Epithelial cell of esophagus (primary cell): ENCODE measurements at regions not wholly inside any gene's neighbourhood (a gene's known extent, or its start where the extent isn't known, plus 50 kb on each side); places are given as distances from the start of the nearest gene placed in this dataset.
A peak's percentile ranks its signal among the peaks of the same experiment; 100 is the strongest.

Experiments
- DNase-seq: peaks from one replicate; pipeline ENCODE4 v3.0.0; 2010; ENCODE audit warnings: low read depth
- H3K4me3 ChIP-seq: 2 replicates; pipeline ENCODE4 v1.5.1; 2011; ENCODE audit warnings: mild to moderate bottlenecking, low read length, control low read depth
- TF ChIP-seq, protein P1 (sequence below): IDR thresholded peaks from 2 replicates; pipeline ENCODE4 v1.5.1; 2011; ENCODE audit warnings: low read depth, mild to moderate bottlenecking, low read length, control low read depth, inconsistent platforms; ENCODE audit not compliant: insufficient read depth; ENCODE audit errors: missing control alignments

DNA sequence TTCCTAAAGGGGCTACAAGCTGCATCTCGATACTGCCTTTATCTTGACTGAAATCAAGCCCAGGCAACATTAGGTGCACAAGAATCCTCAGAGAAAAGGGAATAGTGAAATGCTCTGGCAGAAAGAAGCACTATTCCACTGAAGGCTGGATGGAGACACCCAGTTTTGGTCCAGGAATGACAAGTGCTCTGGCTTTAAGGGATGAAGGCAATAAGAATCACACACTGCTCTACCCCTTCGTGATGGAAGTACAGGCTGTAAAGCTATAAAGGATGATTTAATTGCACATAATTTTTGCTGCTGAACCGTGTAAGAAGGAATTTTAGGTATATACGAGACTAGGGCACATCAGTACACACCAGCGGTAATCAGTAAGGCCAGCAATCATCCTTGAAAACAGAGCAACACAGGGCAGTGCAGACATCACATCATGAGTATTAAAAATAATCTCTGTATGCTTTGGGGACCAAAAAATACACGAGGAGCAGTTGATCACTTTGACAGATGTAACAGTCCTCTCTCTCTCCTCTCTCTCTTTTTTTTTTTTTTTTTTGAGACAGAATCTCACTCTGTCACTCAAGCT is 414.6 kb upstream of the TBL1XR1 start:
- no peak overlapping the region for H3K4me3 ChIP-seq
- no peak for DNase-seq
- TF ChIP-seq, protein P1, sequence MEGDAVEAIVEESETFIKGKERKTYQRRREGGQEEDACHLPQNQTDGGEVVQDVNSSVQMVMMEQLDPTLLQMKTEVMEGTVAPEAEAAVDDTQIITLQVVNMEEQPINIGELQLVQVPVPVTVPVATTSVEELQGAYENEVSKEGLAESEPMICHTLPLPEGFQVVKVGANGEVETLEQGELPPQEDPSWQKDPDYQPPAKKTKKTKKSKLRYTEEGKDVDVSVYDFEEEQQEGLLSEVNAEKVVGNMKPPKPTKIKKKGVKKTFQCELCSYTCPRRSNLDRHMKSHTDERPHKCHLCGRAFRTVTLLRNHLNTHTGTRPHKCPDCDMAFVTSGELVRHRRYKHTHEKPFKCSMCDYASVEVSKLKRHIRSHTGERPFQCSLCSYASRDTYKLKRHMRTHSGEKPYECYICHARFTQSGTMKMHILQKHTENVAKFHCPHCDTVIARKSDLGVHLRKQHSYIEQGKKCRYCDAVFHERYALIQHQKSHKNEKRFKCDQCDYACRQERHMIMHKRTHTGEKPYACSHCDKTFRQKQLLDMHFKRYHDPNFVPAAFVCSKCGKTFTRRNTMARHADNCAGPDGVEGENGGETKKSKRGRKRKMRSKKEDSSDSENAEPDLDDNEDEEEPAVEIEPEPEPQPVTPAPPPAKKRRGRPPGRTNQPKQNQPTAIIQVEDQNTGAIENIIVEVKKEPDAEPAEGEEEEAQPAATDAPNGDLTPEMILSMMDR = no peak

DNA sequence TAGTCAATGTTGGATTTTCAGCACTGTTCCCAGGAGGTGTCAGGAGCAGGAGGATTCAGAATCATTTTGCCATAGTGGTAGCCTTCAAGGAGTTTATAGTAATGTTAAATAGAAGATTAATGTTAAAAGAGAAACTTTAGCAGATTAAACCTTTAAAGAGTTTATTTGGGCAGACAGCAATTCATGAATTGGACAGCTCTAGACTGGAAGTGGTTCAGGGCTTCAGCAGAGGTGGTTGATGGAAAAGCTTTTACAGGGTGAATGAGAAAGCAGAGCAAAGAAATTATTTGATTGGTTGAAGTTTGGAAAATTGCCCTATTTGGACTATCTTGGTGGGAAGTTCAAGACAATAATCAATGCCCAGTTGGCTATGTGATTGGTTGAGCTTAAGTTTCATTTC is 416.6 kb upstream of the TBL1XR1 start:
- DNase-seq = no peak
- H3K4me3 ChIP-seq = no peak overlapping the region
- TF ChIP-seq, protein P1 = no peak

DNA sequence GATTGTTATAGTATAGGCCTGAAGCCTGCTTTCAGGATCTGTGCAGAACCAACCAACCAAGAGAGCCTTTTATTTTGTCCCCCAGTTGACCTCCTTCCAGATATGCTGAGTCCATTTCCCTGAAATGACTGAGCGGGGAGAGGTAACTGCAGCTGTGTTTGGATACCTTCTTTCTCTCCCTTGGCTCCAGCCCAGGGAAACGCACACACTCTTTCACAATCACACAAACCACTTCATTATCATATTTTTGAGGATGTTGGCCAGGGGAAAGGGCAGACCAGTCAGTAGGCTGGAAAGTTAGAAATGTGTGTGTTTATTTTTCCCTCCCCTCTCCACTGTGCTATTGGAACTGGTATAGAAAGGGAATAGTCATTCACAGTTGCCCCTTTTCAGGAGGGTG is 417.7 kb upstream of the TBL1XR1 start:
- TF ChIP-seq, protein P1 = no peak
- H3K4me3 ChIP-seq = no peak overlapping the region
- peak; percentile 74 for DNase-seq

DNA sequence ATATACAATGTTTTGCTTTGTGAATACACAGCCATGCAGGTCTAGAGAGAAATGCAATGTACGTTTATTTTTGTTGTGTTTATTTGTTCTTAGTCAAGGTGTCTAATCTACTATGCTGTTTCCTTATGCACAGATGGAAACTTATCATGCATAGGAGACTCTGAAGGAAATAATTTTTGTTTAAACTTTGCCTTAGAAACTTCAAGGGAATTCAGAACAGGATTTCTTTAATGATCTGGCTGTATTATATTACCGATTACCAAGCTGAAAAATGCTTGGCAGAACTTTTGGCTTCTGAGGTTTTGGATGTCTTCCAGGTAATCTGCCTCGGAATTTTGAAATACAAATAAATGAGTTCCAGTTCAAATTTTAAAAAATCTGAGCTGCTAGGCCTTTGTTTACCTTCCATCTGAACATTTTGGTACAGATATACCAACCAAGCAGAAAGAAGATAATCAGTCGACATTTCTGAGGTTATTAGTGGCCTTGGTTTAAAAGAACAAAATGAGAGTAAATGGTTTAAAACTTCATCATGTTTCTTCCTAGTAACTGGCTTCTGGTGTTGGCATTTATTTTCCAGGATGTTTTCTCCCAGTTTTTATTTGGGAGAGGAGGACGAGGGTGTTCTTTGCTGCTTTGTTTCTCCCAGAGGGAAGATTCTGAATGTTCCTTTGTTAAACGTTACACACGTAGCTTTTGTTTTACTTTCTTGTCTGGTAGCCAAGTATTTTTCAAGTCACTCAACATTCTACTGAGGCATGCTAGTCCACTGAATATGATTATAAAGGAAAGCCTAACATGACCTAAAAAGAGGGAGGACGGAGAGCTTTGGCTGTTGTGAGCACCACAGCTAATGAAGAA is 421.8 kb upstream of the TBL1XR1 start:
- peak; percentile 41 for DNase-seq
- H3K4me3 ChIP-seq = no peak overlapping the region
- TF ChIP-seq, protein P1 = no peak

DNA sequence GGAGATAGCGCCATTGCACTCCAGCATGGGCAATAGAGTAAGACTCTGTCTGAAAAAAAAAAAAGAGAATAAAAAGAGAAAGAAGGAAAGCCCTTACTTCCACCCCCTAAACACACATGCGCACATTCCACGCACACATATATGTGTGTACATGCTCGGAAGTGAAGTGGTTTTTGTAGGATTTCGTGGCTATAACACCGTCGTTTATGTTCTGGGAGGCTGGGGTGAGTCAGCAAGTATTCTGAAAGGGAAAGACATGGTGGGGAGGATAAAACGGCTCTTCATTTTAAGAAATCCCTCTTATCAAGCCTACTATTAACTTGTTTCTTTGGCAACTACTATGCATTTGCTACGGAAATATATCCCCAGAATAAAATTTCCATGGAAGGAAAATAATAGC is 422.8 kb upstream of the TBL1XR1 start:
- H3K4me3 ChIP-seq = no peak overlapping the region
- TF ChIP-seq, protein P1 = no peak
- no peak for DNase-seq

DNA sequence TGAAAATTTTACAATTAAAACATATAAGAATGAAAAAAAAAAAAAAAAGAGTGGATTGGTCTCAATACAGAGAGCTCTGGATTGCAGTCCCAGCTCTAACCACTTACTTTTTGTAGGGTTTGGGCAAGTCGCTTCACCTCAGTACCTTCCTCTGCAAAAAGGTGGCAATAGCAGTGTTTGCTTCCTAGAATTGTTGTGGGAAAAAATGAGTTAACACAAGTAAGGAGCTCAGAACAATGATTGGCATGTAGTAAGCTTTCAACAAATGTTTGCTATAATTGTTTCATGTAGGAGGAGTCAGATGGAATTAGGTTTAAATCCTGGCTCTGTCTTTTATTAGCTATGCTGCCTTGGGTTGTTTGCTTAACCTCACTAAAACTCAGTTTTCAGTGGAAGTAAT is 425.2 kb upstream of the TBL1XR1 start:
- TF ChIP-seq, protein P1 = peak; percentile 25
- no peak overlapping the region for H3K4me3 ChIP-seq
- DNase-seq = no peak

DNA sequence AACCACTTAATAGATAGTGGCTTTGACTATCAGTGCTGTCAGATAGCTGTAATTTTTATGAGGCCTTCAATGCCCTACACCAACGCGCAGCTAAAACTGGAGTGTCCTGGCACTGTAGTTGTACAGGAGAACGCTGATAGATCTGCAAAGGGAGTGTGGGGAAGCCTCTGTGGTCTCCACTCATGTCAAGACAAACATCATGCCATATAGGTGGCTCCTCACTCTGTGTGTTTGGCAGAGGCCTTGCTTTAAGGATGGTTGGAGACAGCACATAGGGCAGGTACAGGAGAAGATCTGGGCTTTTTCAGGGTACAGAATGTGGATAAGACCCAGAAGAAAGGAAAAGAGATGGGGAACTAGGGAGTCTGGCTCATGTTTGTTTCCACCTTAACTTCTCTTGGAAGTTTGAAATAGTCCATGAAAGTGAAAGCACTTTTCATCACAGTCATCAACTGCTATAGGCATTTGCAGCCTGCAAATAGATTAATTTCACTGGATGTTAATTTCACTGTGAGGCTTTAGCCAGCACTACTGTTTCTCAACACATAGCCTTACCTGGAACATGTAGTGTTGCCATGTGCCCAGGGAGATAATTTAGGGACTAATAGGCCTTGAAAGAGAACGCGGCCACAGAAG is 425.8 kb upstream of the TBL1XR1 start:
- no peak for DNase-seq
- no peak overlapping the region for H3K4me3 ChIP-seq
- TF ChIP-seq, protein P1 = no peak
